ENCODE measurements at regions not wholly inside any gene's neighbourhood (a gene's known extent, or its start where the extent isn't known, plus 50 kb on each side); places are given as distances from the start of the nearest gene placed in this dataset.

GRCh38 chr5:14090755-14091154 lies 52.4 kb upstream of the TRIO start:
- no peaks in the 10 kb centered on the region for H3K36me3 Mint-ChIP-seq
- H3K4me1 Mint-ChIP-seq: no peaks in the 10 kb centered on the region
- DNase-seq: no peak
- H3K9me3 Mint-ChIP-seq: no peaks in the 10 kb centered on the region
- H3K4me3 Mint-ChIP-seq: no peak overlapping the region
- CTCF ChIA-PET: no interaction called here
- H3K27ac Mint-ChIP-seq: no peak overlapping the region
- no peaks in the 10 kb centered on the region for H3K27me3 Mint-ChIP-seq

GRCh38 chr5:14090290-14090689 lies 52.9 kb upstream of the TRIO start:
- no peak for DNase-seq
- CTCF ChIA-PET: no interaction called here
- no peaks in the 10 kb centered on the region for H3K4me1 Mint-ChIP-seq
- no peaks in the 10 kb centered on the region for H3K27me3 Mint-ChIP-seq
- H3K36me3 Mint-ChIP-seq: no peaks in the 10 kb centered on the region
- H3K4me3 Mint-ChIP-seq: no peak overlapping the region
- H3K9me3 Mint-ChIP-seq: no peaks in the 10 kb centered on the region
- no peak overlapping the region for H3K27ac Mint-ChIP-seq

GRCh38 chr5:14089198-14089597 lies 53.9 kb upstream of the TRIO start:
- H3K36me3 Mint-ChIP-seq: no peaks in the 10 kb centered on the region
- no peak overlapping the region for H3K4me3 Mint-ChIP-seq
- H3K27ac Mint-ChIP-seq: no peak overlapping the region
- CTCF ChIA-PET: no interaction called here
- no peaks in the 10 kb centered on the region for H3K27me3 Mint-ChIP-seq
- no peak for DNase-seq
- no peaks in the 10 kb centered on the region for H3K9me3 Mint-ChIP-seq
- no peaks in the 10 kb centered on the region for H3K4me1 Mint-ChIP-seq

GRCh38 chr5:14086261-14086660 lies 56.9 kb upstream of the TRIO start:
- Mint-ChIP-seq H3K9me3 (no peaks in the 10 kb centered on the region), H3K4me1 (no peaks in the 10 kb centered on the region), H3K27me3 (no peaks in the 10 kb centered on the region), H3K27ac (no peak overlapping the region), H3K36me3 (no peaks in the 10 kb centered on the region), H3K4me3 (no peak overlapping the region)
- no peak for DNase-seq
- CTCF ChIA-PET: no interaction called here

- no peaks in the 10 kb centered on the region for H3K9me3 Mint-ChIP-seq
- no peak overlapping the region for H3K4me3 Mint-ChIP-seq
- no peaks in the 10 kb centered on the region for H3K27me3 Mint-ChIP-seq
- H3K27ac Mint-ChIP-seq: no peak overlapping the region
- H3K36me3 Mint-ChIP-seq: no peaks in the 10 kb centered on the region
- CTCF ChIA-PET: no interaction called here
- DNase-seq: no peak
- H3K4me1 Mint-ChIP-seq: no peaks in the 10 kb centered on the region
Measured at GRCh38 chr5:14082973-14083372, 60.2 kb upstream of the TRIO start.

GRCh38 chr5:14082523-14082922 lies 60.6 kb upstream of the TRIO start:
- CTCF ChIA-PET: no interaction called here

GRCh38 chr5:14081791-14082190 lies 61.4 kb upstream of the TRIO start:
- Mint-ChIP-seq H3K4me3 (no peak overlapping the region), H3K36me3 (no peaks in the 10 kb centered on the region), H3K27ac (no peak overlapping the region), H3K27me3 (no peaks in the 10 kb centered on the region), H3K9me3 (no peaks in the 10 kb centered on the region), H3K4me1 (no peaks in the 10 kb centered on the region)
- DNase-seq: no peak
- CTCF ChIA-PET: no interaction called here

More at GRCh38 chr5:14082523-14082922, 60.6 kb upstream of the TRIO start:
- no peak for DNase-seq
- no peaks in the 10 kb centered on the region for H3K9me3 Mint-ChIP-seq
- H3K27ac Mint-ChIP-seq: no peak overlapping the region
- no peaks in the 10 kb centered on the region for H3K36me3 Mint-ChIP-seq
- H3K4me1 Mint-ChIP-seq: no peaks in the 10 kb centered on the region
- no peak overlapping the region for H3K4me3 Mint-ChIP-seq
- H3K27me3 Mint-ChIP-seq: no peaks in the 10 kb centered on the region

DNA sequence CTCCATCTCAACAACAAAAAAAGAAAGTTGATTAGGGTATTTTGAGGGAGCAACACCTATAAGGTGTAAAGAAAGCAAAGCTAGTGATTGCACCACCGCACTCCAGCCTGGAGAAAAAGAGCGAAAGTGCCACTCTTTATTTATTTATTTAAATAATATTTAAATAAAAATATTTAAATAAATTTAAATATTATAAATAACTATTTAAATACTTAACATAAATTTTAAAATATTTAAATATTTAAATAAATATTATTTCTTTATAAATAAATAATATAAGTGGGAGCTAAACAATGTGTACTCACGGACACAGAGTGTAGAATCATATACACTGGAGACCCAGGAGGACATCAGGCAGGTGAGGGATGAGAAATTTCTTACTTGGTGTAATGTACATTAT lies 64.4 kb upstream of the TRIO start:
- CTCF ChIA-PET: no interaction called here
- Mint-ChIP-seq H3K36me3 (no peaks in the 10 kb centered on the region), H3K27me3 (no peaks in the 10 kb centered on the region), H3K4me3 (no peak overlapping the region), H3K9me3 (no peaks in the 10 kb centered on the region), H3K4me1 (no peaks in the 10 kb centered on the region), H3K27ac (no peak overlapping the region)
- DNase-seq: no peak

DNA sequence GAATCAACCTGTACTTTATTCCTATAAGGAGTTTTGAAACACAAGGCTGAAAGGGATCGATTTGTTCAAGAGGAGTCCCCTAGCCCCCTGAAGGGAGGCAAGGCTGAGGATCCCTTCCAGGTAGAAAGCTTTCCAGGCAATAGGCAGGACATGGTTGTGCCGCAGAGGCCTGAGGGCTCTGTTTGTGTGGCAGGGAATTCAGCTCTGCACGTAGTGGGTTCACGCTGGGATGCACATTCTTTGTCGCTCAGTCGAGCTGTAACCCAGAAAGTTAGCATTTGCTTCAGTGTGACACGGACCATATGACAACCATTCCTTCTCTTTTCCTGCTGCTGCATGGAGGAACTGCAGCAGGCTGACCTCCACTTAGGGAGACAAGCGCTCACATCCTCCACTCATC lies 65.6 kb upstream of the TRIO start:
- Mint-ChIP-seq H3K36me3 (no peaks in the 10 kb centered on the region), H3K4me1 (no peaks in the 10 kb centered on the region), H3K27me3 (no peaks in the 10 kb centered on the region), H3K27ac (no peak overlapping the region), H3K9me3 (no peaks in the 10 kb centered on the region), H3K4me3 (no peak overlapping the region)
- CTCF ChIA-PET: no interaction called here
- no peak for DNase-seq

- no peaks in the 10 kb centered on the region for H3K4me1 Mint-ChIP-seq
- no peak for DNase-seq
- no peak overlapping the region for H3K4me3 Mint-ChIP-seq
Measured at GRCh38 chr5:14076561-14076960, 66.6 kb upstream of the TRIO start.

DNA sequence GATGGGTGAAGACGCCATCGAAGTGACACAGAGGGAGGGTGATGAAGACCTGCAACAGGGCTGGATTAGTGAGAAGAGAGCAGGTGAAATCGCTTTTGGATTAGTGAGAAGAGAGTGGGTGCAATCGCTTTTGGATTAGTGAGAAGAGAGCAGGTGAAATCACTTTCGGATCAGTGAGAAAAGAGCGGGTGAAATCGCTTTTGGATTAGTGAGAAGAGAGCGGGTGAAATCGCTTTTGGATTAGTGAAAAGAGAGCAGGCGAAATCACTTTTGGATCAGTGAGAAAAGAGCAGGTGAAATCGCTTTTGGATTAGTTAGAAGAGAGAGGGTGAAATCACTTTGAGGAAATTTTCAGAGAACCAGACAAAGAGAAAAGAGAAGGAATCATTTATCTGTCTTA lies 67.2 kb upstream of the TRIO start:
- H3K27me3 Mint-ChIP-seq: no peaks in the 10 kb centered on the region
- H3K36me3 Mint-ChIP-seq: no peaks in the 10 kb centered on the region
- DNase-seq: no peak
- no peaks in the 10 kb centered on the region for H3K9me3 Mint-ChIP-seq
- H3K27ac Mint-ChIP-seq: no peak overlapping the region
- CTCF ChIA-PET: no interaction called here
- no peaks in the 10 kb centered on the region for H3K4me1 Mint-ChIP-seq
- H3K4me3 Mint-ChIP-seq: no peak overlapping the region

More at GRCh38 chr5:14076561-14076960, 66.6 kb upstream of the TRIO start:
- Mint-ChIP-seq H3K27me3 (no peaks in the 10 kb centered on the region), H3K36me3 (no peaks in the 10 kb centered on the region), H3K9me3 (no peaks in the 10 kb centered on the region), H3K27ac (no peak overlapping the region)
- CTCF ChIA-PET: no interaction called here

DNA sequence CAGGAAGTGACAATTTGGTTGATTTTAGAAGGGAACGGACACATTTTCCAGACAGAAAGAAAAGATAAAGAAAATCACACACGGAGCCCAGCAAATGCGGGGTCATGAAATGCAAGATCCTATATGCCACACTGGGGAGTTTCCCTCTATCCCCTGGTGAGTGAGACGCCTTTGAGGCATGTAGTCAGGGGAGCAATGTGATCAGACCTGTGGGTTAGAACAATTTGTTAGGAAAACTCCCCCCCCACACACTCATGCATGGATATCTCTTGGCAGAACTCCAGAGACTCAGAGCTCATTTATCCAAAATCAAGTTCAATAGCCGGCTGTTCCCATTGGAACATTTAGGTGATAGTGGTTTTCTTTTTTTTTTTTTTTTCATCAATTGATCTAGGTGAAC lies 71.7 kb upstream of the TRIO start:
- no peak overlapping the region for H3K4me3 Mint-ChIP-seq
- H3K36me3 Mint-ChIP-seq: no peaks in the 10 kb centered on the region
- no peaks in the 10 kb centered on the region for H3K9me3 Mint-ChIP-seq
- no peaks in the 10 kb centered on the region for H3K27me3 Mint-ChIP-seq
- CTCF ChIA-PET: no interaction called here
- no peaks in the 10 kb centered on the region for H3K4me1 Mint-ChIP-seq
- no peak overlapping the region for H3K27ac Mint-ChIP-seq
- DNase-seq: no peak

- Mint-ChIP-seq H3K4me1 (no peaks in the 10 kb centered on the region), H3K27me3 (no peaks in the 10 kb centered on the region), H3K9me3 (no peaks in the 10 kb centered on the region), H3K27ac (no peak overlapping the region), H3K36me3 (no peaks in the 10 kb centered on the region), H3K4me3 (no peak overlapping the region)
- no peak for DNase-seq
- CTCF ChIA-PET: no interaction called here
Measured at GRCh38 chr5:14069021-14069420, 74.1 kb upstream of the TRIO start.

GRCh38 chr5:14068136-14068535 lies 75.0 kb upstream of the TRIO start:
- H3K27ac Mint-ChIP-seq: no peak overlapping the region
- H3K9me3 Mint-ChIP-seq: no peaks in the 10 kb centered on the region
- no peaks in the 10 kb centered on the region for H3K27me3 Mint-ChIP-seq
- H3K36me3 Mint-ChIP-seq: no peaks in the 10 kb centered on the region
- no peak overlapping the region for H3K4me3 Mint-ChIP-seq
- H3K4me1 Mint-ChIP-seq: no peaks in the 10 kb centered on the region
- no peak for DNase-seq
- CTCF ChIA-PET: no interaction called here

- no peaks in the 10 kb centered on the region for H3K4me1 Mint-ChIP-seq
- no peaks in the 10 kb centered on the region for H3K36me3 Mint-ChIP-seq
- DNase-seq: no peak
- CTCF ChIA-PET: no interaction called here
- no peak overlapping the region for H3K4me3 Mint-ChIP-seq
- H3K9me3 Mint-ChIP-seq: no peaks in the 10 kb centered on the region
- no peak overlapping the region for H3K27ac Mint-ChIP-seq
- no peaks in the 10 kb centered on the region for H3K27me3 Mint-ChIP-seq
Measured at GRCh38 chr5:14066326-14066725, 76.8 kb upstream of the TRIO start.

- H3K4me3 Mint-ChIP-seq: no peak overlapping the region
- H3K27ac Mint-ChIP-seq: no peak overlapping the region
- H3K9me3 Mint-ChIP-seq: no peaks in the 10 kb centered on the region
- no peak for DNase-seq
- CTCF ChIA-PET: no interaction called here
- H3K27me3 Mint-ChIP-seq: no peaks in the 10 kb centered on the region
- no peaks in the 10 kb centered on the region for H3K36me3 Mint-ChIP-seq
- no peaks in the 10 kb centered on the region for H3K4me1 Mint-ChIP-seq
Measured at GRCh38 chr5:14064841-14065240, 78.3 kb upstream of the TRIO start.

Measured in activated naive CD4-positive, alpha-beta T cell treated with anti-CD3 and anti-CD28 coated beads, Interleukin-2, amount 10 ng/mL, durations not matched to agents 7 days and 5 days (primary cell).